ENCODE measurements at regions not wholly inside any gene's neighbourhood (a gene's known extent, or its start where the extent isn't known, plus 50 kb on each side); places are given as distances from the start of the nearest gene placed in this dataset.

- H3K36me3 ChIP-seq (replicated peaks in 1 of 2; ENCODE audit: control insufficient read depth in 1 of 2, insufficient read depth in 2 of 2, low read length in 2 of 2) = no peaks in the 10 kb centered on the region
- H3K9me3 ChIP-seq (ENCODE audit: low read length) = no peaks in the 10 kb centered on the region
- H3K27me3 ChIP-seq (ENCODE audit: control insufficient read depth in 1 of 2, insufficient read depth in 2 of 2, low read length in 2 of 2) = no peaks in the 10 kb centered on the region
- in situ Hi-C loops (cut with HindIII; ENCODE audit: extremely low pct_ligation_motif_present, low pct_unique_long_range_greater_than_20kb) = no loop called here
- BruUV-seq (replicated peaks) = no TSS peak
- H3K4me2 ChIP-seq (ENCODE audit: low read depth, low read length) = no peak overlapping the region
- no peak overlapping the region for H3K4me3 ChIP-seq (replicated peaks in 1 of 3; ENCODE audit: insufficient read depth in 1 of 3, low read depth in 2 of 3, low read length in 3 of 3)
- no peak for DNase-seq (ENCODE audit: low spot score)
- H3K4me1 ChIP-seq (ENCODE audit: insufficient read depth, low read length) = no peaks in the 10 kb centered on the region
- no peak for FAIRE-seq
- 51% methylated on average over 4 of the region's 4 CpGs for WGBS (ENCODE audit: low lambda C conversion rate)
- no peak for ATAC-seq
- H4K20me1 ChIP-seq (ENCODE audit: insufficient read depth, low read length) = no peaks in the 10 kb centered on the region
- CTCF ChIA-PET (ENCODE audit: low intra/inter-chr PET ratio, low total read pairs) = no interaction called here
- H2AFZ ChIP-seq (ENCODE audit: low read length) = no peak overlapping the region
- intact Hi-C loops (cut with micrococcal nuclease; ENCODE audit: unreplicated experiment) = no loop called here
- no peak overlapping the region for H3K27ac ChIP-seq (ENCODE audit: extremely low read length, insufficient read depth, low read length)
- POLR2A ChIA-PET = no interaction called here
- H3K9ac ChIP-seq (ENCODE audit: insufficient read depth, low read depth, low read length) = no peak overlapping the region
- no peaks in the 10 kb centered on the region for H3K79me2 ChIP-seq (ENCODE audit: insufficient read depth, low read length)
- TF ChIP-seq NFE2 (CRISPR knock-in tag; IDR thresholded peaks at IDR 0.05) (no peak), ZNF878 (CRISPR knock-in tag; IDR thresholded peaks at IDR 0.05) (no peak), FOXJ3 (CRISPR knock-in tag; IDR thresholded peaks at IDR 0.05; ENCODE audit: borderline replicate concordance) (no peak), HOMEZ (CRISPR knock-in tag; IDR thresholded peaks at IDR 0.05; ENCODE audit: low read depth) (no peak), PAX8 (CRISPR knock-in tag; IDR thresholded peaks at IDR 0.05; ENCODE audit: borderline replicate concordance) (no peak), ZNF414 (CRISPR knock-in tag; IDR thresholded peaks at IDR 0.05) (no peak), MATR3 (CRISPR knock-in tag; IDR thresholded peaks at IDR 0.05) (no peak), HNF1A (IDR thresholded peaks at IDR 0.05; ENCODE audit: low read depth) (no peak), HNF1A (CRISPR knock-in tag; IDR thresholded peaks at IDR 0.05; ENCODE audit: borderline replicate concordance) (no peak), ZNF281 (CRISPR knock-in tag; IDR thresholded peaks at IDR 0.05; ENCODE audit: borderline replicate concordance) (no peak), ZBTB43 (CRISPR knock-in tag; conservative IDR thresholded peaks at IDR 0.05) (no peak), HNF4A (CRISPR knock-in tag; IDR thresholded peaks at IDR 0.05) (no peak)
Measured at GRCh38 chr15:39486621-39487457, 94.0 kb upstream of the THBS1 start.
